Activated CD8-positive, alpha-beta memory T cell treated with anti-CD3 and anti-CD28 coated beads, Interleukin-2, amount 10 ng/mL, durations not matched to agents 7 days and 5 days (primary cell): ENCODE measurements at regions not wholly inside any gene's neighbourhood (a gene's known extent, or its start where the extent isn't known, plus 50 kb on each side); places are given as distances from the start of the nearest gene placed in this dataset.
"Not testable (repeated sequence)": the region's sequence is repeated elsewhere in the genome, so short reads cannot be mapped to it uniquely, and the experiment has no call there.

Experiments
- ATAC-seq: fragments of 150-1000 bp; cut with Tn5 transposase; one replicate; pipeline ENCODE4 v1.10.0; 2021; ENCODE audit warnings: moderate library complexity
- CTCF ChIA-PET: fragments of 350-600 bp; sonication (Branson Sonifier 250); formaldehyde crosslinking; loops from one replicate; lab custom pipeline; 2021; ENCODE audit warnings: antibody characterized with exemption; lab: Charles Lee
- DNase-seq: peaks from one replicate; pipeline ENCODE4 v3.0.0-alpha.2; 2020
- H3K27ac Mint-ChIP-seq: one replicate; pipeline ENCODE4 v1.8.0; 2021; ENCODE audit warnings: mild to moderate bottlenecking, mixed read lengths
- H3K27me3 Mint-ChIP-seq: one replicate; pipeline ENCODE4 v1.8.0; 2021; ENCODE audit warnings: mixed read lengths
- H3K36me3 Mint-ChIP-seq: one replicate; pipeline ENCODE4 v1.8.0; 2021; ENCODE audit warnings: mild to moderate bottlenecking, mixed read lengths
- H3K4me1 Mint-ChIP-seq: one replicate; pipeline ENCODE4 v1.8.0; 2021; ENCODE audit warnings: mixed read lengths
- H3K4me3 Mint-ChIP-seq: one replicate; pipeline ENCODE4 v1.8.0; 2021; ENCODE audit warnings: mild to moderate bottlenecking, moderate library complexity, mixed read lengths
- H3K9me3 Mint-ChIP-seq: one replicate; pipeline ENCODE4 v1.8.0; 2022; ENCODE audit warnings: low read depth, mixed read lengths

GRCh38 chr5:6243706-6244338 is 134.5 kb downstream of the MED10 start:
- no peak overlapping the region for H3K27ac Mint-ChIP-seq
- no peaks in the 10 kb centered on the region for H3K9me3 Mint-ChIP-seq
- no peaks in the 10 kb centered on the region for H3K36me3 Mint-ChIP-seq
- CTCF ChIA-PET, result no interaction called here
- H3K27me3 Mint-ChIP-seq, result no peaks in the 10 kb centered on the region
- no peak for ATAC-seq
- H3K4me1 Mint-ChIP-seq, result no peaks in the 10 kb centered on the region
- no peak overlapping the region for H3K4me3 Mint-ChIP-seq
- no peak for DNase-seq

- H3K36me3 Mint-ChIP-seq, H3K9me3 Mint-ChIP-seq, CTCF ChIA-PET, H3K27me3 Mint-ChIP-seq, H3K27ac Mint-ChIP-seq, ATAC-seq, DNase-seq, H3K4me3 Mint-ChIP-seq, H3K4me1 Mint-ChIP-seq: not testable (repeated sequence)
Measured at GRCh38 chr5:6241056-6241455, 137.3 kb downstream of the MED10 start.

- no peak overlapping the region for H3K4me3 Mint-ChIP-seq
- CTCF ChIA-PET, result no interaction called here
Measured at GRCh38 chr5:6236858-6237481, 141.4 kb downstream of the MED10 start.

GRCh38 chr5:6236170-6236793 is 142.1 kb downstream of the MED10 start:
- ATAC-seq (no peak), DNase-seq (no peak)
- Mint-ChIP-seq H3K36me3 (no peaks in the 10 kb centered on the region), H3K4me1 (no peaks in the 10 kb centered on the region), H3K9me3 (peaks cover 2% of the 10 kb centered on the region), H3K27me3 (no peaks in the 10 kb centered on the region), H3K4me3 (no peak overlapping the region), H3K27ac (no peak overlapping the region)
- CTCF ChIA-PET, result no interaction called here

More at GRCh38 chr5:6236858-6237481, 141.4 kb downstream of the MED10 start:
- ATAC-seq (no peak), DNase-seq (no peak)
- H3K27ac Mint-ChIP-seq, result no peak overlapping the region
- no peaks in the 10 kb centered on the region for H3K4me1 Mint-ChIP-seq
- peaks cover 2% of the 10 kb centered on the region for H3K9me3 Mint-ChIP-seq
- no peaks in the 10 kb centered on the region for H3K27me3 Mint-ChIP-seq
- H3K36me3 Mint-ChIP-seq, result no peaks in the 10 kb centered on the region

- CTCF ChIA-PET, result no interaction called here
- DNase-seq (no peak), ATAC-seq (no peak)
- H3K4me1 Mint-ChIP-seq, result no peaks in the 10 kb centered on the region
- H3K27me3 Mint-ChIP-seq, result no peaks in the 10 kb centered on the region
- H3K27ac Mint-ChIP-seq, result no peak overlapping the region
- H3K36me3 Mint-ChIP-seq, result no peaks in the 10 kb centered on the region
- no peak overlapping the region for H3K4me3 Mint-ChIP-seq
- H3K9me3 Mint-ChIP-seq, result peaks cover 2% of the 10 kb centered on the region
Measured at GRCh38 chr5:6235726-6236125, 142.6 kb downstream of the MED10 start.

GRCh38 chr5:6228257-6229250 is 149.8 kb downstream of the MED10 start:
- H3K36me3 Mint-ChIP-seq, result no peaks in the 10 kb centered on the region
- H3K9me3 Mint-ChIP-seq, result no peaks in the 10 kb centered on the region
- H3K27ac Mint-ChIP-seq, result no peak overlapping the region
- CTCF ChIA-PET, result no interaction called here
- no peak overlapping the region for H3K4me3 Mint-ChIP-seq
- no peaks in the 10 kb centered on the region for H3K27me3 Mint-ChIP-seq
- no peak for ATAC-seq
- H3K4me1 Mint-ChIP-seq, result no peaks in the 10 kb centered on the region
- DNase-seq, result no peak

GRCh38 chr5:6225121-6225607 is 153.2 kb downstream of the MED10 start:
- Mint-ChIP-seq H3K4me1 (no peaks in the 10 kb centered on the region), H3K36me3 (no peaks in the 10 kb centered on the region), H3K27me3 (no peaks in the 10 kb centered on the region), H3K4me3 (no peak overlapping the region), H3K9me3 (peaks cover 2% of the 10 kb centered on the region), H3K27ac (no peak overlapping the region)
- CTCF ChIA-PET, result no interaction called here
- ATAC-seq (no peak), DNase-seq (no peak)

GRCh38 chr5:6224406-6224805 is 153.9 kb downstream of the MED10 start:
- H3K27me3 Mint-ChIP-seq, result no peaks in the 10 kb centered on the region
- ATAC-seq, result no peak
- no peaks in the 10 kb centered on the region for H3K4me1 Mint-ChIP-seq
- CTCF ChIA-PET, result no interaction called here
- no peak overlapping the region for H3K27ac Mint-ChIP-seq
- no peaks in the 10 kb centered on the region for H3K36me3 Mint-ChIP-seq
- H3K4me3 Mint-ChIP-seq, result no peak overlapping the region
- no peak for DNase-seq
- H3K9me3 Mint-ChIP-seq, result peaks cover 2% of the 10 kb centered on the region

GRCh38 chr5:6222899-6223298 is 155.4 kb downstream of the MED10 start:
- Mint-ChIP-seq H3K9me3 (peaks cover 2% of the 10 kb centered on the region), H3K27ac (no peak overlapping the region), H3K36me3 (no peaks in the 10 kb centered on the region), H3K27me3 (no peaks in the 10 kb centered on the region), H3K4me1 (no peaks in the 10 kb centered on the region), H3K4me3 (no peak overlapping the region)
- no peak for DNase-seq
- CTCF ChIA-PET, result no interaction called here
- no peak for ATAC-seq

GRCh38 chr5:6222121-6222520 is 156.2 kb downstream of the MED10 start:
- ATAC-seq (no peak), DNase-seq (no peak)

GRCh38 chr5:6221141-6221626 is 157.2 kb downstream of the MED10 start:
- Mint-ChIP-seq H3K36me3 (no peaks in the 10 kb centered on the region), H3K4me3 (no peak overlapping the region), H3K27ac (no peak overlapping the region), H3K27me3 (no peaks in the 10 kb centered on the region), H3K4me1 (no peaks in the 10 kb centered on the region), H3K9me3 (peaks cover 2% of the 10 kb centered on the region)
- CTCF ChIA-PET, result no interaction called here
- ATAC-seq, result no peak
- no peak for DNase-seq

More at GRCh38 chr5:6222121-6222520, 156.2 kb downstream of the MED10 start:
- peaks cover 2% of the 10 kb centered on the region for H3K9me3 Mint-ChIP-seq
- H3K27ac Mint-ChIP-seq, result no peak overlapping the region
- no peaks in the 10 kb centered on the region for H3K27me3 Mint-ChIP-seq
- no peaks in the 10 kb centered on the region for H3K36me3 Mint-ChIP-seq
- CTCF ChIA-PET, result no interaction called here
- no peaks in the 10 kb centered on the region for H3K4me1 Mint-ChIP-seq
- H3K4me3 Mint-ChIP-seq, result no peak overlapping the region

- no peak for ATAC-seq
- CTCF ChIA-PET, result no interaction called here
- no peaks in the 10 kb centered on the region for H3K4me1 Mint-ChIP-seq
- no peaks in the 10 kb centered on the region for H3K27me3 Mint-ChIP-seq
- H3K36me3 Mint-ChIP-seq, result no peaks in the 10 kb centered on the region
- DNase-seq, result no peak
- peaks cover 2% of the 10 kb centered on the region for H3K9me3 Mint-ChIP-seq
- no peak overlapping the region for H3K4me3 Mint-ChIP-seq
- no peak overlapping the region for H3K27ac Mint-ChIP-seq
Measured at GRCh38 chr5:6220346-6221088, 157.8 kb downstream of the MED10 start.
